Neuronal stem cell (in vitro differentiated cells): ENCODE measurements at regions not wholly inside any gene's neighbourhood (a gene's known extent, or its start where the extent isn't known, plus 50 kb on each side); places are given as distances from the start of the nearest gene placed in this dataset.

Source experiments
- DNase-seq: peaks from one replicate; pipeline ENCODE4 v3.0.0-alpha.2; 2013; ENCODE audit warnings: low spot score
- H2AFZ ChIP-seq: one replicate; pipeline ENCODE4 v1.6.1; 2013; ENCODE audit warnings: mild to moderate bottlenecking, low read length, inconsistent platforms
- H2AK5ac ChIP-seq: 2 replicates; pipeline ENCODE4 v1.6.1; 2013; ENCODE audit warnings: low read depth, mild to moderate bottlenecking, inconsistent platforms, low read length, moderate library complexity, mixed read lengths
- H2BK120ac ChIP-seq: 2 replicates; pipeline ENCODE4 v1.6.1; 2013; ENCODE audit warnings: low read depth, mild to moderate bottlenecking, inconsistent platforms, low read length, moderate library complexity, mixed read lengths
- H2BK12ac ChIP-seq: one replicate; pipeline ENCODE4 v1.6.1; 2013; ENCODE audit warnings: low read length, inconsistent platforms
- H2BK15ac ChIP-seq: 2 replicates; pipeline ENCODE4 v1.6.1; 2013; ENCODE audit warnings: mild to moderate bottlenecking, low read length, inconsistent platforms, mixed read lengths
- H2BK5ac ChIP-seq: one replicate; pipeline ENCODE4 v1.6.1; 2013; ENCODE audit warnings: inconsistent platforms, mild to moderate bottlenecking, low read length, moderate library complexity
- H3K14ac ChIP-seq: one replicate; pipeline ENCODE4 v1.6.1; 2013; ENCODE audit warnings: low read length, inconsistent platforms
- H3K18ac ChIP-seq: 2 replicates; pipeline ENCODE4 v1.6.1; 2013; ENCODE audit warnings: low read length, inconsistent platforms
- H3K23ac ChIP-seq: 2 replicates; pipeline ENCODE4 v1.6.1; 2013; ENCODE audit warnings: low read depth, mild to moderate bottlenecking, mixed read lengths, low read length, inconsistent platforms; ENCODE audit not compliant: poor library complexity
- H3K27ac ChIP-seq: replicated peaks from 3 replicates; pipeline ENCODE4 v1.5.1; 2013; ENCODE audit warnings: low read length, inconsistent platforms
- H3K27me3 ChIP-seq, 3 experiments: 2 replicates each; pipeline ENCODE4 v1.6.1; 2013; ENCODE audit warnings: low read length in 3 of 3, mild to moderate bottlenecking in 2 of 3, inconsistent platforms in 1 of 3, low read depth in 1 of 3, mixed read lengths in 1 of 3, moderate library complexity in 1 of 3; ENCODE audit not compliant: control insufficient read depth in 3 of 3, insufficient read depth in 3 of 3
- H3K36me3 ChIP-seq, 2 donors: replicated peaks in 1 of 2; 2 replicates each; pipeline ENCODE4 v1.6.1; 2013; ENCODE audit warnings: low read length in 2 of 2; ENCODE audit not compliant: control insufficient read depth in 2 of 2, insufficient read depth in 2 of 2
- H3K4ac ChIP-seq: 2 replicates; pipeline ENCODE4 v1.6.1; 2013; ENCODE audit warnings: inconsistent platforms, mild to moderate bottlenecking, low read length, moderate library complexity
- H3K4me1 ChIP-seq, 2 donors: 1 replicate in 1 of 2; 2 replicates in 1 of 2; pipeline ENCODE4 v1.6.1; 2013; ENCODE audit warnings: low read length in 2 of 2, low read depth in 1 of 2; ENCODE audit not compliant: control insufficient read depth in 2 of 2, insufficient read depth in 1 of 2
- H3K4me2 ChIP-seq: one replicate; pipeline ENCODE4 v1.6.1; 2013; ENCODE audit warnings: mild to moderate bottlenecking, low read length, inconsistent platforms; ENCODE audit not compliant: insufficient read depth, poor library complexity, severe bottlenecking
- H3K4me3 ChIP-seq, 2 donors: 2 replicates each; pipeline ENCODE4 v1.5.1; 2013; ENCODE audit warnings: low read length in 2 of 2, mild to moderate bottlenecking in 2 of 2, inconsistent platforms in 1 of 2, moderate library complexity in 1 of 2
- H3K79me1 ChIP-seq: one replicate; pipeline ENCODE4 v1.6.1; 2013; ENCODE audit warnings: low read depth, mild to moderate bottlenecking, inconsistent platforms, low read length, moderate library complexity
- H3K9ac ChIP-seq: one replicate; pipeline ENCODE4 v1.6.1; 2013; ENCODE audit warnings: mild to moderate bottlenecking, low read depth, low read length, inconsistent platforms; ENCODE audit not compliant: poor library complexity
- H3K9me3 ChIP-seq, 2 donors: replicated peaks in 1 of 2; 2 replicates each; pipeline versions ENCODE3 to v1.6.1; 2013; ENCODE audit warnings: low read length in 2 of 2, mild to moderate bottlenecking in 2 of 2, inconsistent platforms in 1 of 2, low read depth in 1 of 2, mixed read lengths in 1 of 2, moderate library complexity in 1 of 2; ENCODE audit not compliant: control insufficient read depth in 2 of 2, insufficient read depth in 1 of 2
- H4K8ac ChIP-seq: one replicate; pipeline ENCODE4 v1.6.1; 2013; ENCODE audit warnings: low read depth, mild to moderate bottlenecking, inconsistent platforms, low read length, moderate library complexity
- H4K91ac ChIP-seq: one replicate; pipeline ENCODE4 v1.6.1; 2013; ENCODE audit warnings: low read length, low read depth, mild to moderate bottlenecking, inconsistent platforms; ENCODE audit not compliant: poor library complexity
- WGBS, 2 donors: extraction: QIAGEN DNeasy Blood & Tissue Kit; methylation state at CpG; one replicate each; pipeline ENCODE4 v1.1.7; 2013; ENCODE audit warnings: missing lambda C conversion rate in 2 of 2, mixed read lengths in 1 of 2; ENCODE audit not compliant: insufficient read length in 2 of 2, insufficient replicate concordance in 1 of 2; ENCODE audit errors: extremely low coverage in 2 of 2; 5-methylcytosine and 5-hydroxymethylcytosine counted together

GRCh38 chr3:152731511-152731910 is 103.4 kb upstream of the P2RY1 start:
- no peak overlapping the region for H3K14ac ChIP-seq
- no peak overlapping the region for H3K4me2 ChIP-seq
- no peak overlapping the region for H4K8ac ChIP-seq
- H3K9ac ChIP-seq, result no peak overlapping the region
- H3K18ac ChIP-seq, result no peak overlapping the region
- WGBS, 2 donors, result no CpG with 5 or more reads among the region's 2 CpGs
- H3K4me3 ChIP-seq, result no peak overlapping the region
- H2BK120ac ChIP-seq, result no peak overlapping the region
- no peak overlapping the region for H3K4ac ChIP-seq
- H3K36me3 ChIP-seq, result no peaks in the 10 kb centered on the region
- H3K23ac ChIP-seq, result no peak overlapping the region
- H2BK12ac ChIP-seq, result no peak overlapping the region
- H2BK15ac ChIP-seq, result no peak overlapping the region
- H2AK5ac ChIP-seq, result no peak overlapping the region
- DNase-seq, result no peak
- H3K4me1 ChIP-seq, result peaks cover 0 to 3% of the 10 kb centered on the region in 2 donors
- H4K91ac ChIP-seq, result no peak overlapping the region
- H3K9me3 ChIP-seq, result no peaks in the 10 kb centered on the region
- no peaks in the 10 kb centered on the region for H3K27me3 ChIP-seq
- H3K27ac ChIP-seq, result no peak overlapping the region
- H3K79me1 ChIP-seq, result no peaks in the 10 kb centered on the region
- no peak overlapping the region for H2AFZ ChIP-seq
- H2BK5ac ChIP-seq, result no peak overlapping the region

DNA sequence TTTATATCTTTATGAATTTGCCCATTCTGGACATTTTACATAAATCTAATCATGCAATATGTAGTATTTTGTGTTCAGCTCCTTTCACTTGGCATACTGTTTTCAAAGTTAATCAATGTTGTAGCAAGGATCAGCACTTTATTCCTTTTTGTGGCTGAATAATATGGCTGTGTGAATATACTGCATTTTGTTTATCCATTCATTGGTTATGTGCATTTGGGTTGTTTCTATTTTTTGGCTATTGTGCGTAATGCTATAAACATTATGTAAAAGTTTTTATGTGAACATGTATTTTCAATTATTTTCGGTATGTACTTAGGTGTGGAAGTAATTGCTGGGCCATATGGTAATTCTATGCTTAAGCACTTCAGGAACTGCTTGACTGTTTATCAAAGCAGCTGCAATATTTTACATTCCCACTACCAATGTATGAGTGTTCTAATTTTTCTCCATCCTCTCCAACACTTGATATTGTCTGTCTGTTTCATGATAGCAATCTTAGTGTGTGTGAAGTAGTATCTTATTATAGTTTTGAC is 101.3 kb upstream of the P2RY1 start:
- H3K9ac ChIP-seq, result no peak overlapping the region
- no peak overlapping the region for H3K18ac ChIP-seq
- no peak overlapping the region for H2BK120ac ChIP-seq
- no peak for DNase-seq
- H2AK5ac ChIP-seq, result no peak overlapping the region
- no peaks in the 10 kb centered on the region for H3K27me3 ChIP-seq
- no peak overlapping the region for H2BK5ac ChIP-seq
- H3K23ac ChIP-seq, result no peak overlapping the region
- H4K91ac ChIP-seq, result no peak overlapping the region
- no peak overlapping the region for H3K4me3 ChIP-seq
- no peak overlapping the region for H3K27ac ChIP-seq
- no peaks in the 10 kb centered on the region for H3K36me3 ChIP-seq
- peaks cover 0 to 3% of the 10 kb centered on the region in 2 donors for H3K4me1 ChIP-seq
- no peak overlapping the region for H2AFZ ChIP-seq
- no peaks in the 10 kb centered on the region for H3K9me3 ChIP-seq
- no peak overlapping the region for H2BK15ac ChIP-seq
- no peak overlapping the region for H3K4ac ChIP-seq
- no peak overlapping the region for H3K14ac ChIP-seq
- H2BK12ac ChIP-seq, result no peak overlapping the region
- no peak overlapping the region for H4K8ac ChIP-seq
- no peaks in the 10 kb centered on the region for H3K79me1 ChIP-seq
- no CpG with 5 or more reads among the region's 2 CpGs for WGBS, 2 donors
- H3K4me2 ChIP-seq, result no peak overlapping the region

- H3K18ac ChIP-seq, result no peak overlapping the region
- no peak overlapping the region for H3K4me3 ChIP-seq
- no peak overlapping the region for H3K9ac ChIP-seq
- H3K4me1 ChIP-seq, result no peaks in the 10 kb centered on the region
- H2AFZ ChIP-seq, result no peak overlapping the region
- no peak overlapping the region for H4K91ac ChIP-seq
- DNase-seq, result no peak
- no peaks in the 10 kb centered on the region for H3K36me3 ChIP-seq
- no peaks in the 10 kb centered on the region for H3K9me3 ChIP-seq
- H2AK5ac ChIP-seq, result no peak overlapping the region
- WGBS, 2 donors, result no CpG with 5 or more reads among the region's 6 CpGs
- H3K4ac ChIP-seq, result no peak overlapping the region
- H2BK120ac ChIP-seq, result no peak overlapping the region
- H3K27me3 ChIP-seq, result no peaks in the 10 kb centered on the region
- no peak overlapping the region for H2BK12ac ChIP-seq
- no peak overlapping the region for H2BK15ac ChIP-seq
- H3K27ac ChIP-seq, result no peak overlapping the region
- no peak overlapping the region for H3K14ac ChIP-seq
- no peak overlapping the region for H3K4me2 ChIP-seq
- no peak overlapping the region for H2BK5ac ChIP-seq
- H4K8ac ChIP-seq, result no peak overlapping the region
- H3K79me1 ChIP-seq, result no peaks in the 10 kb centered on the region
- H3K23ac ChIP-seq, result no peak overlapping the region
Observed at GRCh38 chr3:152737021-152737908, 97.7 kb upstream of the P2RY1 start.

DNA sequence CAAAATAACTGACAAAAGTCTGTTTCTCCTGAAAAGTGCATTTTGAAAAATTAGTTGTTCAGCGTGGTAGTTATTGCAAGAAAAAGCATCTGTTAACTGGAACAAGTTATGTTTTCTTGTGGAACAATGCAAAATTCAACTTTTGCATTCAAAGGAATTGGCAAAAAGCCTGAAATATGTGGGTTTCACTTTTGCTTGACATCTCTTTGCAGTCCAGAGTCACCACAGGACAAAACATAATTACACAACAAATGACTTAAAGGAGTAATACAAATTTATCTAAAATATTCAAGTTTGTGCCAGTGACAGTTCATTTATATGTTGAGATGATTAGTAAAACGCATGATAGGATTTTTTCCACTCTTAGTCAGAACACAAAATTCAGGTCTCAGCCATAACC is 96.3 kb upstream of the P2RY1 start:
- H3K27me3 ChIP-seq, result no peaks in the 10 kb centered on the region
- H3K27ac ChIP-seq, result no peak overlapping the region
- WGBS, 2 donors, result no CpG with 5 or more reads among the region's 2 CpGs
- H2BK120ac ChIP-seq, result no peak overlapping the region
- no peak overlapping the region for H4K91ac ChIP-seq
- no peak overlapping the region for H3K18ac ChIP-seq
- no peak overlapping the region for H3K9ac ChIP-seq
- H3K4me2 ChIP-seq, result no peak overlapping the region
- no peak overlapping the region for H3K14ac ChIP-seq
- H3K4me1 ChIP-seq, result no peaks in the 10 kb centered on the region
- H2AK5ac ChIP-seq, result no peak overlapping the region
- no peak overlapping the region for H2BK15ac ChIP-seq
- H2BK12ac ChIP-seq, result no peak overlapping the region
- DNase-seq, result no peak
- no peaks in the 10 kb centered on the region for H3K36me3 ChIP-seq
- H3K4ac ChIP-seq, result no peak overlapping the region
- H4K8ac ChIP-seq, result no peak overlapping the region
- H3K23ac ChIP-seq, result no peak overlapping the region
- H3K9me3 ChIP-seq, result no peaks in the 10 kb centered on the region
- H3K4me3 ChIP-seq, result no peak overlapping the region
- H2BK5ac ChIP-seq, result no peak overlapping the region
- no peak overlapping the region for H2AFZ ChIP-seq
- no peaks in the 10 kb centered on the region for H3K79me1 ChIP-seq
